ENCODE measurements at regions not wholly inside any gene's neighbourhood (a gene's known extent, or its start where the extent isn't known, plus 50 kb on each side); places are given as distances from the start of the nearest gene placed in this dataset.
"Not testable (repeated sequence)": the region's sequence is repeated elsewhere in the genome, so short reads cannot be mapped to it uniquely, and the experiment has no call there.

GRCh38 chr10:93234940-93235339 is 161.2 kb downstream of the CYP26A1 start:
- TF ChIP-seq CTCF (conservative IDR thresholded peaks at IDR 0.05 in 1 of 2, IDR thresholded peaks at IDR 0.05 in 1 of 2; ENCODE audit: low read depth in 1 of 2, low read length in 2 of 2); EZH2 (IDR thresholded peaks at IDR 0.05; ENCODE audit: low read length, missing control alignments): not testable (repeated sequence)
